ENCODE measurements at regions not wholly inside any gene's neighbourhood (a gene's known extent, or its start where the extent isn't known, plus 50 kb on each side); places are given as distances from the start of the nearest gene placed in this dataset.

DNA sequence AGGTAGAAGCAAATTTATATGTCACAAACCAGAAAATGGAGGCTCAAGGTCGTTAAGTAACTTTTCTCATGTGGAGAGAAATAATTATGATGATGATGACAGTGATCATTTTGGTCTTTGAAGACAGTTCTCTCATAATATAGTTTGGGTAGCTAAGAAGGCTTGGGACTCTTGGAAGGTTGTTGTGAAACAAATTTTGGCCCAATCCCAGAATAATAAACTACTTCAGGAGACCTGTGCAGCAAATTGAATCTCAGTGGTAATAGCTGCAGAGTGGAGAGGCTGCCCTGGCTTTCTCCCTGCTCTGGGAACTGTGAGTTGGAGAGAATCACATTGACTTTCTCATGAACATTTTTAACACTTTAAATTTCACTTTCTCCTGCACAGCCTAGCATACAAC lies 217.2 kb upstream of the BOD1L1 start:
- H3K4me3 ChIP-seq (replicated peaks in 1 of 2; ENCODE audit: low read depth in 2 of 2, low read length in 2 of 2) = no peak overlapping the region
- DNase-seq (ENCODE audit: low read depth in 2 of 2) = peak; percentile 13 to 38
- TF ChIP-seq, protein P1, sequence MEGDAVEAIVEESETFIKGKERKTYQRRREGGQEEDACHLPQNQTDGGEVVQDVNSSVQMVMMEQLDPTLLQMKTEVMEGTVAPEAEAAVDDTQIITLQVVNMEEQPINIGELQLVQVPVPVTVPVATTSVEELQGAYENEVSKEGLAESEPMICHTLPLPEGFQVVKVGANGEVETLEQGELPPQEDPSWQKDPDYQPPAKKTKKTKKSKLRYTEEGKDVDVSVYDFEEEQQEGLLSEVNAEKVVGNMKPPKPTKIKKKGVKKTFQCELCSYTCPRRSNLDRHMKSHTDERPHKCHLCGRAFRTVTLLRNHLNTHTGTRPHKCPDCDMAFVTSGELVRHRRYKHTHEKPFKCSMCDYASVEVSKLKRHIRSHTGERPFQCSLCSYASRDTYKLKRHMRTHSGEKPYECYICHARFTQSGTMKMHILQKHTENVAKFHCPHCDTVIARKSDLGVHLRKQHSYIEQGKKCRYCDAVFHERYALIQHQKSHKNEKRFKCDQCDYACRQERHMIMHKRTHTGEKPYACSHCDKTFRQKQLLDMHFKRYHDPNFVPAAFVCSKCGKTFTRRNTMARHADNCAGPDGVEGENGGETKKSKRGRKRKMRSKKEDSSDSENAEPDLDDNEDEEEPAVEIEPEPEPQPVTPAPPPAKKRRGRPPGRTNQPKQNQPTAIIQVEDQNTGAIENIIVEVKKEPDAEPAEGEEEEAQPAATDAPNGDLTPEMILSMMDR (IDR thresholded peaks at IDR 0.05; ENCODE audit: low read depth, low read length) = no peak

DNA sequence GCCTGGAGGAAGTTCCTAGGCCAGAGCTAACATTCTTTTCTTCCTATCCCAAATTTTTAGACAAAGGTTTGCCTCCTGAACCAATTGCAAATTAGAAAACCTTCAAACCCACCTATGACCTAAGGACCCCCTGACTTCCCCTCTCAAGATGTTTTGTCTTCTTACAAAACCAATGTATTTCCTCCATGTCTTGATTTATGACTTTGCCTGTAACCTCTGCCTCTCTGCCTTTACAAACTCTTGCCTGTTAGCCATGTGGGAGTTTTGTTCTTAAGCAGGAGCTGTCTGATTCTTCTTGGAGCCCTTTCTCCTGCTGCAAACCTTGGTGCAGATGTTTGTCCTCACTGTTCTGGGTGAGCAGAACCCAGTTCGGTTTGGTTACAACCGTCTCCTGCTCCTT lies 222.3 kb upstream of the BOD1L1 start:
- TF ChIP-seq, protein P1 (IDR thresholded peaks at IDR 0.05; ENCODE audit: low read depth, low read length) = no peak

DNA sequence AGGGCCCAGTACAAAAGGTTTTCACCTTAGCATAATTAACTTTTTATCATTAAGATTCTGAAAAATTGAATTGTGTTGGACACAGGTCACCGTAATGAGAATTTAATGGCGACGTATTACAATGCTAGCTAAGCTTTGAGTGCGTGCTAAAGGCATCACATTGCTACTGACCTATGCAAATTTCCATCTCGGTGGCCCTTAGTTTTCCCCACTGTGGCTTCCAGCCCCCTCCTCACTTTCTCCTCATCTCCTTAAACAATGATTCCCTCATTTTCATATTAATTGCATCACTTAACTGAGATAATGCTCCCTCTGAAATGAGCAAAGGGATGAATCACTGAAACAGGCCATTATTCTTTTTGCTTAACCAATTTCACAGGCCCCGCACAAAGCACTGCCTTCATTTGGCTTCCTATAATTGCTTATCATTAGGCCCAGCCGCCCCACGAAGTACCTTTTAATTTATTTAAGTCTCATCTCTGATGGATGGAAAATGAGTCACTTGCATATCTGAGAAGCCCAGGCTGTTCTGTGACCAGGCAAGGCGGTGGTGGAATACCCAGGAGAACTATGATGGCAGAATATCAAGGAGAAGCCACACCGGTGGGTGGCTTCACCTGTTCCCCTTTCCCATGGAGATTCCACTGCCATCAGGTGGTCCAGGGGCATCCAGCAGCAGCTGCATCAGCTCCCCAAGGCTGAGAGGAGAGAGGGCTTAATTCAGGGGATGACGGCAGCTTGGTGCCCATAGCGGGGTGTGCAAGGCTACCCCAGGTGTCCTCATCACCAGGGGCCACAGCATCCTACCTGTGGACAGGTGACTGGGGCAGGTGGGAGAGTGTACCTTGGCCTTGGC lies 223.8 kb upstream of the BOD1L1 start:
- no peak overlapping the region for H3K4me3 ChIP-seq (replicated peaks in 1 of 2; ENCODE audit: low read depth in 2 of 2, low read length in 2 of 2)

More for the DNA sequence above, 222.3 kb upstream of the BOD1L1 start:
- no peak overlapping the region for H3K4me3 ChIP-seq (replicated peaks in 1 of 2; ENCODE audit: low read depth in 2 of 2, low read length in 2 of 2)
- no peak for DNase-seq (ENCODE audit: low read depth in 2 of 2)

DNA sequence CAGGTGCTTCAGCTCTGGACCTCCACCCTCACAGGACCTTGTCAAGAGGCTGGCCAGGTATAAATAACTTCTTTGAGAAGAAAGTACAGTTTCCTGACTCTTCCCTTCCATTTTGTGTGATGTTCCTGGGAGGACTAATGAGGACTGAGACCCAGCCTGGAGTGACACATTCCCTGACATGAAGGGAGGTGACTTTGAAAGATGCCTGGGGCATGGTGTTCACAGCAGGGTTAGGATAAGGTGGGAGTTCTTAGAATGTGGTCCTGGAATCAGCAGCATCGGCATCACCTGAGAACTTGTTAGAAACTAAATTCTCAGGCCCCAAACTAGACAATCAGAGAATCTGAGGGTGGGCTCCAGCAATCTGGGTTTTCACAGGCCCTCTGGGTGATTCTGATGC lies 224.9 kb upstream of the BOD1L1 start:
- TF ChIP-seq, protein P1 (IDR thresholded peaks at IDR 0.05; ENCODE audit: low read depth, low read length) = no peak
- no peak for DNase-seq (ENCODE audit: low read depth in 2 of 2)
- H3K4me3 ChIP-seq (replicated peaks in 1 of 2; ENCODE audit: low read depth in 2 of 2, low read length in 2 of 2) = no peak overlapping the region

More for the DNA sequence above, 223.8 kb upstream of the BOD1L1 start:
- DNase-seq (ENCODE audit: low read depth in 2 of 2) = no peak
- TF ChIP-seq, protein P1 (IDR thresholded peaks at IDR 0.05; ENCODE audit: low read depth, low read length) = no peak

DNA sequence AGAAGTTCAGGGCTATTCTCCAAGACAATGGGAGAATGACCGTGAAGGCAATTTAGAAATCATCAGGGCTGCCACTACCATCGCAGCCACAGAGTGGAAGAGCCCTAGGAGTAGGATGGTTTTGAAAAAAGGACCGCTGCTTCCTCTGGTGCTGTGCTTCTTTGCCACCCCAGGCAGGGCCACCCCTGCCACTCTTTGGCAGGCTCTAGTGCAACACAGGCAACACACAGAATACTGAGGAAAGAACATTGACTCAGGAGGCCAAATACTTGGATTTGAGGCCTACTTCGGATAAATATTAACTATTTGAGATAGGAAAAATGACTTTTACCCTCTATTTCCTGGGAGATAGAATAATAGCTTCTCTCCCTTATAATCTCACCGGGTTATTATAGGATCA lies 228.9 kb upstream of the BOD1L1 start:
- no peak for DNase-seq (ENCODE audit: low read depth in 2 of 2)
- H3K4me3 ChIP-seq (replicated peaks in 1 of 2; ENCODE audit: low read depth in 2 of 2, low read length in 2 of 2) = no peak overlapping the region
- TF ChIP-seq, protein P1 (IDR thresholded peaks at IDR 0.05; ENCODE audit: low read depth, low read length) = no peak

DNA sequence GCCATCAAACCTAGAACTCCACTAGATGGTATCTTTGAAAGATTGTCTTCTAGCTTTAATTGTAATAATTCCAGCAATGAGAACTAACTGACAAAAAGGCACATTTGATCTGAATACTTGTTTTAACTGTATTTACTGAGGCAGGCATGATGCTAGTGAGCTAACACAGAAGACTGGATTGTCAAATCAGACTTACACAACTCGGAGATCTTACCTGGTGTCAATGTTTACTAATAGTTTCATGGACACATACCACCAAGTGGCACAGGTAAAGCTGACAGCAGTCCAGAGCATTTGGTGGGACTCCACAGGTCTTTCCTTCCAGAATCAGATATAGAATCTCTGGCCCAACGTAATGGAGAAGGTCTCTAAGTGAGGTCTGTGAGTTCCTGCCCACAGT lies 229.9 kb upstream of the BOD1L1 start:
- H3K4me3 ChIP-seq (replicated peaks in 1 of 2; ENCODE audit: low read depth in 2 of 2, low read length in 2 of 2) = no peak overlapping the region
- TF ChIP-seq, protein P1 (IDR thresholded peaks at IDR 0.05; ENCODE audit: low read depth, low read length) = no peak
- no peak for DNase-seq (ENCODE audit: low read depth in 2 of 2)

All from cardiac fibroblast (primary cell).